ENCODE measurements at regions not wholly inside any gene's neighbourhood (a gene's known extent, or its start where the extent isn't known, plus 50 kb on each side); places are given as distances from the start of the nearest gene placed in this dataset.

GRCh38 chr6:14274546-14275492, 157.2 kb downstream of the CD83 start:
- DNase-seq (ENCODE audit: low read depth in 2 of 2) = no peak

DNA sequence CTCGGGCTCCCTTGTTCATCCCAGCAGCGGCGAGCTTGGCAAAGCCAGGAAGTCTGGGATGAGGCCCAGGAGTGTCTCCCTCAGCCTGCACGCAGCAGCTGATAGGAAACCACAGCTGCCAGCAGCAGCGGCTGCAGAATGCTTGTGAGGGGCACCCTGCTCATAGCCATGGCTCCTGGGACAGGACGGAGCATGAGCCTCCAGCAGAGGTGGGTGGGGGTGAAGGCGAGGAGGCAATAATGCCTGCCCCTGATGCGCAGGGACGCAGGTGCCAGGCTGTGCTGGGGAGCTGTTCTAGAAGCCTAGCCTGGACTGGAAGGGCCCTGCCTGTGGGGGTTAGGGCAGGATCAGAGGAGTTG, 157.9 kb downstream of the CD83 start:
- no peak for DNase-seq (ENCODE audit: low read depth in 2 of 2)

DNA sequence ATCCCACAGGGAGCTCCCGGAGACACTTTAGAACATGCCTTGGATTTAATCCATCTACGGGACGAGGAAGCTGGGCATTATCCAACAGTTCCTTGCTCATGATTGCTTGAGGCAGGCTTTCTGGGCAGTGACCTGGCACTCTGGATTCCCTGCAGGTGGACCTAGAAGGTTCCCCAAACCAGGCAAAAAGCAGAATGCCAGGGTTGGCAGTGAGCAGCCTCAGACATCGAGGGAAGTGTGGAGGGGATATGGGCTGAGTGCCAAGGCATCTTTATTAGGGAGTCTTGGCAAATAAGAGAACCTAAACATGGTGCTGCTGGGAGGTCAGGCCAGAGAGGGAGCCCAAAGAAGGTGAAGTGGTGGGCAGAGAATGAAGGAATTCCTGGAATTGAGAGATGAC, 158.5 kb downstream of the CD83 start:
- DNase-seq (ENCODE audit: low read depth in 2 of 2) = no peak

DNA sequence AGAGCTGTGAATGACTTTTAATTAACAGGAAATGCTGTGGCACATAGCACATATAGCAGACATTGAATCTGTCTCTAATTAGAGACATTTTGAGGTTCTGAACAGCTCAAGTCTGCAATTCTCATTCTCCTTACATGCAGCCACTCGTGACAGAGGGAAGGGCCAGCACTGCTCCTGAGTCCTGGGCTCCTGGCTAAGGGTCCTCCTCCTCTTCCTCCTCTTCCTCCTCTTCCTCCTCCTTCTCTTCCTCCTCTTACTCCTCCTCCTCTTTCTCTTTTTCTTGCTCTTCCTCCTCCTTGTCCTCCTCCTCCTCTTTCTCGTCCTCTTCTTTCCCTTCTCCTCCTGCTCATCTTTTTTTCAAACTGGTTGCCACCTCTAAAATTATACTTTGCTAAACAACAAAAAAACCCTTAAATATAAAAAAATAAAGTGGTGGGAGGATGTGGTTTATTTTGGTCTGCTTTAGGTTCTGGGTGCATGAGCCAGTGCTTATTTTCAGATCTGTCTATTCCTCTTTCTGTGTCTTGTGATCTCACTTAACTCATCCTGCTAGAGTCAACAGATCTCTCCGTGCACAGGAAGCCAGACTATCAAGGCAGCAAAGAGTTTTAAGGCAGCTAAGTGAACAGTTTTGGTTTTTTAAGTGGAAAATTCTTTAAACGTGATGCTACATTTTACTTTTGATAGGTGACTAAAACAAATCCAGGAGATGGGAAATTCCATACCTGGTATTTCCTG, 159.3 kb downstream of the CD83 start:
- no peak for DNase-seq (ENCODE audit: low read depth in 2 of 2)

DNA sequence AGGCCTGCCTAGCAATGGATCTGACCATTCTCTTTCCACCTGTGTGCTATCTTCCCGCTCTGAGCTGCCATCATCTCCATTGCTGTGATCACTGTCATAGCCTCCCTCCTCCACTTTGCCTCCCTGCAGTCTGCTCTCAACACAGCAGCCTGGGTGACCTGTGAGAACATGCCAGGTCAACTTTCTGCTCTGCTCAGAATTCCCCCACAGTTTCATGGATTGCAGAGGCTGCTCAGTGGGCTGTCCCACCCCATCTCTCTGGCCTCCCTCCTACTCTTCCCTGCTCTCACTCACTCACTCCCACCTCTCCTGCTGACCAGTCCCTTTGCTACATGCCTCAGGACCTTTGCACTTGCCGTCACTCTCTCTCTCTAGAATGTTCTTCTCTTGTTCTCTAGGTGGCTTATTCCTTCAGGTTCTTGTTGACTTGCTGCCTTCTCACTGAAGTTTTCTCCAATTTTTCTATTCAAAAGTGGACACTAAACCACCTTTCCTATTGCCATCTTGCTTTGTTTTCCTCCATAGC, 159.9 kb downstream of the CD83 start:
- DNase-seq (ENCODE audit: low read depth in 2 of 2) = no peak

DNA sequence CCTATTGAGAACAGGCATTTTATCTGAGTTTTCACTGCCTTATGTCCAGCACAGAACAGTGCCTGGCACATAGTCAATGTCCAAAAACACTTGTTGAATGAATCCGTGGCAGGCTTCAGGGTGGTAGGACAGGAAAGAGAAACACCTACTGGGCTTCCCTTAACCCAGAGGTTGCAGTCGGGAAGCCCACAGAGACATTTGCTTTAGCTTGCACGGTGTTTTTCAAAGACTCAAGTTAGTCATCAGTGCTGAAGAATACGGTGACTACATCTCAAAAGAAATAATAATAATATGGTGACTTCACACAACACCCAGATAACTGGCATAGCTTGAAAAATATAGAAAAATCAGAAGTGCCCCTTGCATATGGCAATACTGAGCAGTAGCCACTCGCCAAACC, 160.4 kb downstream of the CD83 start:
- no peak for DNase-seq (ENCODE audit: low read depth in 2 of 2)

GRCh38 chr6:14278446-14278845, 160.9 kb downstream of the CD83 start:
- no peak for DNase-seq (ENCODE audit: low read depth in 2 of 2)

DNA sequence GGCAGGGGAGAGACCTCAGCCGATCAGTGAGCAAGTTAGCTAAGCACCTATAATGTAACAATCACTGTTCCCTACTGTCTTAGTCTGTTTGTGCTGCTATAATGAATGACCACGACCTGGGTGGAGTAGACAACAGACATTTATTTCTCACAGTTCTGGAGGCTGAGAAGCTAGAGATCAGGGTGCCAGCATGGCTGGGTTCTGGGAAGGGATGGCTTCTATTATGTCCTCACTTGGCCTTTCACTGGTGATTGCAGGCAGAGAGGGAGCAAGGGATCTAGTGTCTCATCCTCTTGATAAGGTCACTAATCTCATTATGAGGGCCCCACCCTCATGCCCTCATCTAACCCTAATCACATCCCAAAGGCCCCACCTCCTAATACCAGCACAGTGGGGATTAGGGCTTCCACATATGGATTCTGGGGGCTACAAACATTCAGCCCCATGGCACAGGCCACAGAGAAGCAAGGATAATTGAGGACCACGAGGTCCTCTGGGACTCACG, 162.5 kb downstream of the CD83 start:
- DNase-seq (ENCODE audit: low read depth in 2 of 2) = no peak

- no peak for DNase-seq (ENCODE audit: low read depth in 2 of 2)
These were observed 163.3 kb downstream of the CD83 start for GRCh38 chr6:14280766-14281293.

- DNase-seq (ENCODE audit: low read depth in 2 of 2) = no peak
These were observed 164.5 kb downstream of the CD83 start for GRCh38 chr6:14281811-14282660.

DNA sequence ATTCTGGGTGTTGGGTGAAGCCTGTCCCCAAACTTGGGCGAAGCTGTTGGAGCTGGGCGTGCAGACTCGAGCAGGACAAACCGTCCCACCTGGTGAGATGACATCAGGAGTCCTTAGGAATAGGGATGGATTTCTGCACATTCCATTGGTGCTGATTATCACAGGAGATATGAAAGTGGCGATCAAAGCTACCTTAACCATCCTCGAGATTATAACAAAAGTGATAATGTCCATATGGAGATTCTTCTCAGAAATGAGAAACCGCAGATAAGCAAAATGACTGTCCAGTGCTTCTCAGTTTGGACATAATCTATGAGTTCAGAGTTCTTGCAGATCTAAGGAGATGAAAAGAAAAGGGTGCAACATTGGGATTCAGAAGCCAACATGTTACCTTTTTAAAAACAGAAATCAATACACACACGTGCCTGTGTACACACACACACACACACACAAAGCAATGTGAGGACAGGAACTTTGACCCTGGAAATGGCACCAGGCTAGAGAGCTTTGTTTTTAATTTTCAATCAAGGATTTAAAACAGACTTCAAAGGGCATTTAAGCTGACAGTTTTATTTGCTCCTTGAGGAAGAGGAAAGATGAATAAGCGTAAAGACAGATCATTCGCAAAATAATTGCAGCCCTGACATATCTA, 165.4 kb downstream of the CD83 start:
- no peak for DNase-seq (ENCODE audit: low read depth in 2 of 2)

- DNase-seq (ENCODE audit: low read depth in 2 of 2) = no peak
These were observed 166.1 kb downstream of the CD83 start for GRCh38 chr6:14283600-14284235.

DNA sequence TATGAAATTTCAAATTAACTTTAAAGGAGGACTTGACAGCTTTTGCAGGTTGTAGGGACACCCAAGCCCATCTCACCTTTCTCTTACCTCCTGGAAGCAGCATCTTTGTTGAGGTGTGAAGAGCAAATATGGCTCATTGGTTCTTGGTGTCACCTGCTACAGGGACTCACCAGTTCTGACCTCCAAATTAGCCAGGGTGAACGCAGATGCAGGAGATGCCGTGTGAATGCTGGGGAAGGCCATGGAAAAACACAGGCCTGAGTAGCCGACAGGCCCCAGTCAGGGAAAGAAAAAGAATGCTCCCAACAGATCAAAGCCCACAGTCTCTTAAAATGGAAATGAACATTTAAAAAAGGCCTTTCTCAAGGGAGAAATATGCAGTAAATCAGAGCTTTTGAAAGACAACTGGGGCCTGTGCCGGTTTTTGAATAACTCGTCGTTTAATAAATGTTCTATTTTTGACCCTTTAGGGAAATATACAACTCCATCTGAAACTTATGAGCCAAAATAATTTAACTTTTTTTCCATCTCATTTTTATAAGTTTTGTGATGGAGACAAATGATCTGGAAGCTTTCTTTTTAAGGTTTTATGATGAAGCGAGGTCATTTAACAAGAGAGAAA, 167.5 kb downstream of the CD83 start:
- no peak for DNase-seq (ENCODE audit: low read depth in 2 of 2)

GRCh38 chr6:14286144-14286543, 168.6 kb downstream of the CD83 start:
- DNase-seq (ENCODE audit: low read depth in 2 of 2) = no peak

- no peak for DNase-seq (ENCODE audit: low read depth in 2 of 2)
These were observed 169.3 kb downstream of the CD83 start for GRCh38 chr6:14286634-14287428.

- no peak for DNase-seq (ENCODE audit: low read depth in 2 of 2)
These were observed 170.1 kb downstream of the CD83 start for GRCh38 chr6:14287707-14288106.

DNA sequence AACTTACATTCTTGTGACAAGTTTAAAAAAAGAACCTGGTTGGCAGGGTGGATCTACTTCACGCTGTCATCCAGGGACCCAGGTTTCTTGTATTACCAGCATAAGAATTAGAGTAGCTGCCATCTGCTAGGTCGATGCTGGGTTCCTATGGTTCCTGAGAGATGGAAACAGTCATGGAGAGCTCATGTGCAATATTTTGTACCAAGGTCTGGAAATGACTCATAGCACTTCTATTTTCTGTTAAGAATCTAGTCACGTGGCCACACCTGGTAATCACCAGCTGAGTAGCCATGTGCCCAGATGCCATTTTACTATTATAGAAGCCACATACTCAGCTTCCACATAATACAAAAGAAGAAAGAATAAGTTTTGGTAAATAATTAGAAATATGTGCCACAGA, 171.3 kb downstream of the CD83 start:
- no peak for DNase-seq (ENCODE audit: low read depth in 2 of 2)

- DNase-seq (ENCODE audit: low read depth in 2 of 2) = no peak
These were observed 172.6 kb downstream of the CD83 start for GRCh38 chr6:14290041-14290771.
